Esophagus muscularis mucosa (tissue), 4 donors: ENCODE measurements at regions not wholly inside any gene's neighbourhood (a gene's known extent, or its start where the extent isn't known, plus 50 kb on each side); places are given as distances from the start of the nearest gene placed in this dataset.

Experiments used
- EP300 ChIP-seq: sonication (generic); formaldehyde crosslinking; IDR thresholded peaks from one replicate; pipeline ENCODE4 v1.6.1; 2017; ENCODE audit warnings: antibody characterized with exemption
- POLR2A ChIP-seq: fragments of 450-650 bp; IDR thresholded peaks from one replicate; pipeline ENCODE4 v1.6.1; 2017; ENCODE audit warnings: antibody characterized with exemption, moderate library complexity, mild to moderate bottlenecking, low read depth
- TF ChIP-seq, protein P1 (sequence below), 3 experiments: fragments of 200-600 bp in 2 of 3; fragments of 450-650 bp in 1 of 3; sonication (generic) in 2 of 3; IDR thresholded peaks; one replicate each; pipeline ENCODE4 v1.5.1; 2017 to 2019; ENCODE audit warnings: antibody characterized with exemption in 3 of 3, mild to moderate bottlenecking in 2 of 3, moderate library complexity in 1 of 3

DNA sequence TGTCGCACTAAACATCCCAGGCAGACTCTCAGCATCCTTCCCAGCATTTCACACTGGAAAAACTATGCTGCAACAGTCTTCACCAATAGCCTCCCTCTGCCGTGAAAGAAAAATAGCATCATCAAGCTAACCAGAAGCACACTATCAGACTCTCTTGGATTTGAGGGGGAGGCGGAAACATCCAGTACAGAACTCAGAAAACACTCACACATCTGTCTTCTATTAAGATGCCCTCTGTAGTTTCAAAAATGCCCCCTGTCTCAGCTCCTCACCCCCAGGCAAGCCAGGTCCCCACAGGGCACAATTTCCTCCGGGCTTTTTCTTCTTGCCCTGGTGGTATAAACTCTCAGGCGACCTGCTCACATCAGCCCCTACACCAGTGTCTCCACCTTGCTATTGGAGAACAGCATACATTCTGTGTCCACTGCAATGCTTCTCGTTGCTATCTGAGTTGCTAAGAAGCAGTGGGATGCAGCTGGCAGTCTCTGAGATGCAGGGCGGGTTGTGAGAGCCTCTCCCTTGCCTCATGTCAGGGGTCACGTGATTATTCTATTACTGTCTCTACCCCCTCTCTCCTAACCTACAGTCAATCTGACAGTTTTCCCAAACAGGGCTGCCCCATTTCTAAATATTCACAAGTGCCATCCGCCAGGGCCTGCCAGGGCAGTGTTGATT, 189.9 kb downstream of the INO80D start:
- TF ChIP-seq EP300 (no peak), POLR2A (no peak)
- TF ChIP-seq, protein P1, sequence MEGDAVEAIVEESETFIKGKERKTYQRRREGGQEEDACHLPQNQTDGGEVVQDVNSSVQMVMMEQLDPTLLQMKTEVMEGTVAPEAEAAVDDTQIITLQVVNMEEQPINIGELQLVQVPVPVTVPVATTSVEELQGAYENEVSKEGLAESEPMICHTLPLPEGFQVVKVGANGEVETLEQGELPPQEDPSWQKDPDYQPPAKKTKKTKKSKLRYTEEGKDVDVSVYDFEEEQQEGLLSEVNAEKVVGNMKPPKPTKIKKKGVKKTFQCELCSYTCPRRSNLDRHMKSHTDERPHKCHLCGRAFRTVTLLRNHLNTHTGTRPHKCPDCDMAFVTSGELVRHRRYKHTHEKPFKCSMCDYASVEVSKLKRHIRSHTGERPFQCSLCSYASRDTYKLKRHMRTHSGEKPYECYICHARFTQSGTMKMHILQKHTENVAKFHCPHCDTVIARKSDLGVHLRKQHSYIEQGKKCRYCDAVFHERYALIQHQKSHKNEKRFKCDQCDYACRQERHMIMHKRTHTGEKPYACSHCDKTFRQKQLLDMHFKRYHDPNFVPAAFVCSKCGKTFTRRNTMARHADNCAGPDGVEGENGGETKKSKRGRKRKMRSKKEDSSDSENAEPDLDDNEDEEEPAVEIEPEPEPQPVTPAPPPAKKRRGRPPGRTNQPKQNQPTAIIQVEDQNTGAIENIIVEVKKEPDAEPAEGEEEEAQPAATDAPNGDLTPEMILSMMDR (IDR thresholded peaks at IDR 0.05), result no peak
